Testis (tissue), 2 donors: ENCODE measurements at regions not wholly inside any gene's neighbourhood (a gene's known extent, or its start where the extent isn't known, plus 50 kb on each side); places are given as distances from the start of the nearest gene placed in this dataset.

Experiments
- POLR2A ChIP-seq: fragments of 450-650 bp; IDR thresholded peaks from one replicate; pipeline ENCODE4 v1.6.1; 2017; ENCODE audit warnings: antibody characterized with exemption, mild to moderate bottlenecking, moderate library complexity
- TF ChIP-seq, protein P1 (sequence below), 3 experiments: fragments of 450-650 bp in 2 of 3; fragments of 200-600 bp in 1 of 3; sonication (generic) in 1 of 3; IDR thresholded peaks; one replicate each; pipeline ENCODE4 v1.5.1; 2016 to 2019; ENCODE audit warnings: antibody characterized with exemption in 3 of 3, mild to moderate bottlenecking in 2 of 3, moderate library complexity in 1 of 3

DNA sequence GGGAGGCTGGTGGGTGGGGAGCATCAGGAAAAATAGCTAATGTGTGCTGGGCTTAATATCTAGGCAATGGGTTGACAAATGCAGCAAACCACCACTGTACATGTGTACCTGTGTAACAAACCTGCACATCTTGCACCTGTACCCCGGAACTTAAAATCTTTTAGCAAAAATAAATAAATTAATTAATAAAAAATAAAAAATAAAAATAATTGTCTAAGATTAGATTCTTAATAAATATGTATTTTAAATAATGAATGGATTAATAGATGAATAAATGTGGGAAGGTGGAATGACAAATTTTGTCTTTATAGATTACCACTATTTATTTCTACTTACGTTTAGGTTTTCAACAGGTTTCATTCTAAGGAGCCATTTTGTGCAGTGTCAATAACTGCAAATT lies 563.5 kb upstream of the B3GALT2 start:
- TF ChIP-seq, protein P1, sequence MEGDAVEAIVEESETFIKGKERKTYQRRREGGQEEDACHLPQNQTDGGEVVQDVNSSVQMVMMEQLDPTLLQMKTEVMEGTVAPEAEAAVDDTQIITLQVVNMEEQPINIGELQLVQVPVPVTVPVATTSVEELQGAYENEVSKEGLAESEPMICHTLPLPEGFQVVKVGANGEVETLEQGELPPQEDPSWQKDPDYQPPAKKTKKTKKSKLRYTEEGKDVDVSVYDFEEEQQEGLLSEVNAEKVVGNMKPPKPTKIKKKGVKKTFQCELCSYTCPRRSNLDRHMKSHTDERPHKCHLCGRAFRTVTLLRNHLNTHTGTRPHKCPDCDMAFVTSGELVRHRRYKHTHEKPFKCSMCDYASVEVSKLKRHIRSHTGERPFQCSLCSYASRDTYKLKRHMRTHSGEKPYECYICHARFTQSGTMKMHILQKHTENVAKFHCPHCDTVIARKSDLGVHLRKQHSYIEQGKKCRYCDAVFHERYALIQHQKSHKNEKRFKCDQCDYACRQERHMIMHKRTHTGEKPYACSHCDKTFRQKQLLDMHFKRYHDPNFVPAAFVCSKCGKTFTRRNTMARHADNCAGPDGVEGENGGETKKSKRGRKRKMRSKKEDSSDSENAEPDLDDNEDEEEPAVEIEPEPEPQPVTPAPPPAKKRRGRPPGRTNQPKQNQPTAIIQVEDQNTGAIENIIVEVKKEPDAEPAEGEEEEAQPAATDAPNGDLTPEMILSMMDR (IDR thresholded peaks at IDR 0.05), result no peak
- TF ChIP-seq POLR2A, result no peak
